Astrocyte (in vitro differentiated cells and primary cell): ENCODE measurements at regions not wholly inside any gene's neighbourhood (a gene's known extent, or its start where the extent isn't known, plus 50 kb on each side); places are given as distances from the start of the nearest gene placed in this dataset.

Source experiments
- DNase-seq: peaks from one replicate; pipeline ENCODE4 v3.0.0-alpha.2; 2010; ENCODE audit warnings: low read depth
- FAIRE-seq: peaks from 2 replicates; lab custom pipeline; 2011; peaks lifted over from hg19 to GRCh38; lab: Jason Lieb, UNC
- H2AFZ ChIP-seq: 2 replicates; pipeline ENCODE4 v1.6.0; 2012; ENCODE audit warnings: low read depth, low read length, inconsistent platforms
- H3K27ac ChIP-seq: 2 replicates; pipeline ENCODE4 v1.5.1; 2011; ENCODE audit warnings: low read depth, low read length, inconsistent platforms
- H3K27me3 ChIP-seq: 2 replicates; pipeline ENCODE4 v1.6.0; 2011; ENCODE audit warnings: low read length, inconsistent platforms; ENCODE audit not compliant: insufficient read depth
- H3K36me3 ChIP-seq: 2 replicates; pipeline ENCODE4 v1.5.1; 2011; ENCODE audit warnings: low read length, inconsistent platforms; ENCODE audit not compliant: insufficient read depth
- H3K4me1 ChIP-seq: 2 replicates; pipeline ENCODE4 v1.5.1; 2011; ENCODE audit warnings: low read length, inconsistent platforms; ENCODE audit not compliant: insufficient read depth
- H3K4me2 ChIP-seq: 2 replicates; pipeline ENCODE4 v1.6.0; 2012; ENCODE audit warnings: low read length, inconsistent platforms
- H3K4me3 ChIP-seq: 2 replicates; pipeline ENCODE4 v1.5.1; 2011; ENCODE audit warnings: low read depth, mild to moderate bottlenecking, low read length, inconsistent platforms; ENCODE audit not compliant: insufficient read depth
- H3K79me2 ChIP-seq: 2 replicates; pipeline ENCODE4 v1.6.0; 2012; ENCODE audit warnings: mild to moderate bottlenecking, low read length, inconsistent platforms; ENCODE audit not compliant: insufficient read depth
- H3K9ac ChIP-seq: 2 replicates; pipeline ENCODE4 v1.6.0; 2012; ENCODE audit warnings: mild to moderate bottlenecking, low read length, inconsistent platforms
- H3K9me3 ChIP-seq: 2 replicates; pipeline ENCODE4 v1.5.1; 2012; ENCODE audit warnings: low read depth, mild to moderate bottlenecking, low read length, inconsistent platforms; ENCODE audit not compliant: insufficient read depth
- H4K20me1 ChIP-seq: 2 replicates; pipeline ENCODE4 v1.6.0; 2012; ENCODE audit warnings: low read length, inconsistent platforms; ENCODE audit not compliant: insufficient read depth
- H3K27ac Mint-ChIP-seq: one replicate; pipeline ENCODE4 v1.8.0; 2021; ENCODE audit warnings: mild to moderate bottlenecking, mixed read lengths; ENCODE audit not compliant: unreplicated experiment
- H3K27me3 Mint-ChIP-seq: one replicate; pipeline ENCODE4 v1.8.0; 2021; ENCODE audit warnings: low read depth, mixed read lengths; ENCODE audit not compliant: unreplicated experiment
- H3K36me3 Mint-ChIP-seq: one replicate; pipeline ENCODE4 v1.8.0; 2021; ENCODE audit warnings: low read depth, mixed read lengths; ENCODE audit not compliant: unreplicated experiment
- H3K4me1 Mint-ChIP-seq: one replicate; pipeline ENCODE4 v1.8.0; 2021; ENCODE audit warnings: low read depth, mixed read lengths; ENCODE audit not compliant: unreplicated experiment
- H3K4me3 Mint-ChIP-seq: one replicate; pipeline ENCODE4 v1.8.0; 2021; ENCODE audit warnings: mild to moderate bottlenecking, moderate library complexity, mixed read lengths; ENCODE audit not compliant: unreplicated experiment
- H3K9me3 Mint-ChIP-seq: one replicate; pipeline ENCODE4 v1.8.0; 2021; ENCODE audit warnings: mild to moderate bottlenecking, mixed read lengths; ENCODE audit not compliant: unreplicated experiment
- CTCF ChIP-seq: IDR thresholded peaks from 2 replicates; pipeline ENCODE4 v1.5.1; 2011; ENCODE audit warnings: low read depth, mild to moderate bottlenecking, inconsistent platforms, low read length, moderate library complexity; ENCODE audit not compliant: insufficient read depth
- EZH2 ChIP-seq: IDR thresholded peaks from 2 replicates; pipeline ENCODE4 v1.6.1; 2012; ENCODE audit warnings: mild to moderate bottlenecking, low read length, inconsistent platforms; ENCODE audit not compliant: insufficient read depth

DNA sequence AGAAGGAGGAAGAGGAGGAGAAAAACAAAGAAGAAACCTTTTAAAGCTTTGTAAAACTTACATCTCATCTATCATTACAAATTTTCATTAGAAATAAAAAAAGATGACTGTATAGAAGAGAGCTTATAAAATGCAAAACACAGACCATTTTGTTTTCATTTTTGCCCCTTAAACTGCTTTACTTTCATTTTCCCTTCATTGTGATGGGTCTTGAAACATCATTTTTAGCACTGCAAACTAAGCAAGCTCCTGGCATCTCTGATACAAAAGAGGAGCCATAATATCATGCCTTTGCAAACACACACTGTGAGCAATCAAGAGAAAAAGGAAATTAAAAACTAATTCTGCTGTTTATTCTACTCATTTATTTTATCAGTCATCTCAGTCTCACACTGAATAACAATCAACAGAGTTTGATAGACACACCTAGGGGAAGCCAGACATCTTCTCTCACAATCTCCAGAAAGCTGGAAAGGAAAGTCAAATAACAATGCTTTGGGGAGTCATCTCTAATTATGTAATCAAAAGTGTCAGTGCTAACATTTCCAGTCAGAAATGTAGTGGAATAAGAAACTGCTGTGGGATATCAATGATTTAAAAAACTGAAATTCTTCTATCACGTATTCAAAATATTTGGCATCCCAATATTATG, 467.7 kb upstream of the FAT3 start:
- Histone ChIP-seq H3K27ac (no peak overlapping the region), H3K4me2 (no peak overlapping the region), H3K9me3 (no peaks in the 10 kb centered on the region), H2AFZ (no peak overlapping the region), H3K27me3 (no peaks in the 10 kb centered on the region), H3K4me1 (no peaks in the 10 kb centered on the region), H3K4me3 (no peak overlapping the region), H3K79me2 (no peaks in the 10 kb centered on the region), H3K36me3 (no peaks in the 10 kb centered on the region), H4K20me1 (no peaks in the 10 kb centered on the region), H3K9ac (no peak overlapping the region)
- FAIRE-seq (no peak), DNase-seq (no peak)
- H3K4me1 Mint-ChIP-seq = no peaks in the 10 kb centered on the region
- H3K27ac Mint-ChIP-seq = no peak overlapping the region
- no peaks in the 10 kb centered on the region for H3K27me3 Mint-ChIP-seq
- H3K36me3 Mint-ChIP-seq = no peaks in the 10 kb centered on the region
- H3K4me3 Mint-ChIP-seq = no peak overlapping the region
- H3K9me3 Mint-ChIP-seq = no peaks in the 10 kb centered on the region
- TF ChIP-seq CTCF = no peak
- TF ChIP-seq EZH2 = no peak

GRCh38 chr11:91755951-91756707, 468.5 kb upstream of the FAT3 start:
- DNase-seq (no peak), FAIRE-seq (no peak)
- TF ChIP-seq CTCF = no peak
- TF ChIP-seq EZH2 = no peak
- no peak overlapping the region for H3K9ac ChIP-seq
- Mint-ChIP-seq H3K4me3 (no peak overlapping the region), H3K27me3 (no peaks in the 10 kb centered on the region), H3K4me1 (no peaks in the 10 kb centered on the region), H3K9me3 (no peaks in the 10 kb centered on the region), H3K36me3 (no peaks in the 10 kb centered on the region), H3K27ac (no peak overlapping the region)
- H3K36me3 ChIP-seq = no peaks in the 10 kb centered on the region
- H3K9me3 ChIP-seq = no peaks in the 10 kb centered on the region
- no peaks in the 10 kb centered on the region for H4K20me1 ChIP-seq
- no peak overlapping the region for H3K4me2 ChIP-seq
- H3K27me3 ChIP-seq = no peaks in the 10 kb centered on the region
- no peak overlapping the region for H2AFZ ChIP-seq
- H3K79me2 ChIP-seq = no peaks in the 10 kb centered on the region
- no peak overlapping the region for H3K27ac ChIP-seq
- no peaks in the 10 kb centered on the region for H3K4me1 ChIP-seq
- no peak overlapping the region for H3K4me3 ChIP-seq

- FAIRE-seq (no peak), DNase-seq (no peak)
- Histone ChIP-seq H3K27me3 (no peaks in the 10 kb centered on the region), H2AFZ (no peak overlapping the region), H3K4me2 (no peak overlapping the region), H4K20me1 (no peaks in the 10 kb centered on the region), H3K36me3 (no peaks in the 10 kb centered on the region), H3K27ac (no peak overlapping the region), H3K4me3 (no peak overlapping the region), H3K9ac (no peak overlapping the region), H3K4me1 (no peaks in the 10 kb centered on the region), H3K79me2 (no peaks in the 10 kb centered on the region), H3K9me3 (no peaks in the 10 kb centered on the region)
- Mint-ChIP-seq H3K9me3 (no peaks in the 10 kb centered on the region), H3K4me3 (no peak overlapping the region), H3K4me1 (no peaks in the 10 kb centered on the region), H3K27ac (no peak overlapping the region), H3K36me3 (no peaks in the 10 kb centered on the region), H3K27me3 (no peaks in the 10 kb centered on the region)
- TF ChIP-seq CTCF (no peak), EZH2 (no peak)
Measured at GRCh38 chr11:91755526-91755925, 469.1 kb upstream of the FAT3 start.
